ENCODE measurements at regions not wholly inside any gene's neighbourhood (a gene's known extent, or its start where the extent isn't known, plus 50 kb on each side); places are given as distances from the start of the nearest gene placed in this dataset.

DNA sequence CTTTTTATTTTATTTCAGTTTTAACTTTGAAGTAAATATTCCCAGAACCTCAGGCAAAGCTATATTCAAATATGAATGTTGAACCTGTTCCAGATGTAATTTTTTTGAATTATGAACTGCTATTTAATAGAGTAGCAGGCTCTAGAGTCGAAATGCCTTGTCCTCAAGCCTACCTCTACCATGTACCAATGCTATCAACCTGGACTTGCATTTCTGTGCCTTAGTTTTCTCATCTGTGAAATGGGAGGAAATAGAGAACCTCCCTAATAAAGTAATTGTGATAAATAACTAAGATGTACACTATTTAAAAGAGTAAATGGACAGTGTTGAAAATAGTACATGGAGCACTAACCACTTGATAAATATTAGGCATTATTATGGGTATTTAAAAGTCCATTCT is 551.6 kb upstream of the JARID2 start:
- Mint-ChIP-seq H3K27me3 (ENCODE audit: insufficient read depth, low read depth, poor library complexity) (peaks cover 5% of the 10 kb centered on the region), H3K9me3 (no peaks in the 10 kb centered on the region), H3K4me1 (peaks cover 8% of the 10 kb centered on the region), H3K27ac (no peak overlapping the region), H3K36me3 (ENCODE audit: low read depth) (no peaks in the 10 kb centered on the region), H3K4me3 (no peak overlapping the region)
- Histone ChIP-seq H3K9me2 (ENCODE audit: insufficient read depth) (no peaks in the 10 kb centered on the region), H3K4me2 (no peak overlapping the region), H3K4me3 (no peak overlapping the region), H3K27me3 (ENCODE audit: insufficient read depth) (no peaks in the 10 kb centered on the region), H3K4me1 (ENCODE audit: insufficient read depth) (no peaks in the 10 kb centered on the region), H3K36me3 (ENCODE audit: insufficient read depth) (no peaks in the 10 kb centered on the region), H3K27ac (ENCODE audit: low read depth) (no peak overlapping the region), H3K79me2 (replicated peaks; ENCODE audit: insufficient read depth) (no peaks in the 10 kb centered on the region), H3F3A (replicated peaks; ENCODE audit: low read depth) (no peaks in the 10 kb centered on the region), H2AFZ (no peak overlapping the region), H4K20me1 (replicated peaks; ENCODE audit: insufficient read depth) (no peaks in the 10 kb centered on the region)
- DNase-seq (ENCODE audit: low spot score): no peak
- TF ChIP-seq EZH2 (IDR thresholded peaks at IDR 0.05; ENCODE audit: low read depth, unreplicated experiment) (no peak), ZNF114 (CRISPR knock-in tag; IDR thresholded peaks at IDR 0.05) (no peak), ZNF331 (CRISPR knock-in tag; IDR thresholded peaks at IDR 0.05; ENCODE audit: low read depth) (no peak), STAT1 (IDR thresholded peaks at IDR 0.05; ENCODE audit: unreplicated experiment) (no peak), JUNB (IDR thresholded peaks at IDR 0.05; ENCODE audit: unreplicated experiment) (no peak), NANOG (IDR thresholded peaks at IDR 0.05; ENCODE audit: borderline replicate concordance) (no peak), POLR2AphosphoS5 (IDR thresholded peaks at IDR 0.05; ENCODE audit: low read depth) (no peak), EZH2phosphoT487 (IDR thresholded peaks at IDR 0.05; ENCODE audit: unreplicated experiment) (no peak), CREB1 (CRISPR knock-in tag; IDR thresholded peaks at IDR 0.05; ENCODE audit: low read depth) (no peak)
- TF ChIP-seq, protein P1, sequence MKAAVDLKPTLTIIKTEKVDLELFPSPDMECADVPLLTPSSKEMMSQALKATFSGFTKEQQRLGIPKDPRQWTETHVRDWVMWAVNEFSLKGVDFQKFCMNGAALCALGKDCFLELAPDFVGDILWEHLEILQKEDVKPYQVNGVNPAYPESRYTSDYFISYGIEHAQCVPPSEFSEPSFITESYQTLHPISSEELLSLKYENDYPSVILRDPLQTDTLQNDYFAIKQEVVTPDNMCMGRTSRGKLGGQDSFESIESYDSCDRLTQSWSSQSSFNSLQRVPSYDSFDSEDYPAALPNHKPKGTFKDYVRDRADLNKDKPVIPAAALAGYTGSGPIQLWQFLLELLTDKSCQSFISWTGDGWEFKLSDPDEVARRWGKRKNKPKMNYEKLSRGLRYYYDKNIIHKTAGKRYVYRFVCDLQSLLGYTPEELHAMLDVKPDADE (IDR thresholded peaks at IDR 0.05): no peak
- TF ChIP-seq, protein P2, sequence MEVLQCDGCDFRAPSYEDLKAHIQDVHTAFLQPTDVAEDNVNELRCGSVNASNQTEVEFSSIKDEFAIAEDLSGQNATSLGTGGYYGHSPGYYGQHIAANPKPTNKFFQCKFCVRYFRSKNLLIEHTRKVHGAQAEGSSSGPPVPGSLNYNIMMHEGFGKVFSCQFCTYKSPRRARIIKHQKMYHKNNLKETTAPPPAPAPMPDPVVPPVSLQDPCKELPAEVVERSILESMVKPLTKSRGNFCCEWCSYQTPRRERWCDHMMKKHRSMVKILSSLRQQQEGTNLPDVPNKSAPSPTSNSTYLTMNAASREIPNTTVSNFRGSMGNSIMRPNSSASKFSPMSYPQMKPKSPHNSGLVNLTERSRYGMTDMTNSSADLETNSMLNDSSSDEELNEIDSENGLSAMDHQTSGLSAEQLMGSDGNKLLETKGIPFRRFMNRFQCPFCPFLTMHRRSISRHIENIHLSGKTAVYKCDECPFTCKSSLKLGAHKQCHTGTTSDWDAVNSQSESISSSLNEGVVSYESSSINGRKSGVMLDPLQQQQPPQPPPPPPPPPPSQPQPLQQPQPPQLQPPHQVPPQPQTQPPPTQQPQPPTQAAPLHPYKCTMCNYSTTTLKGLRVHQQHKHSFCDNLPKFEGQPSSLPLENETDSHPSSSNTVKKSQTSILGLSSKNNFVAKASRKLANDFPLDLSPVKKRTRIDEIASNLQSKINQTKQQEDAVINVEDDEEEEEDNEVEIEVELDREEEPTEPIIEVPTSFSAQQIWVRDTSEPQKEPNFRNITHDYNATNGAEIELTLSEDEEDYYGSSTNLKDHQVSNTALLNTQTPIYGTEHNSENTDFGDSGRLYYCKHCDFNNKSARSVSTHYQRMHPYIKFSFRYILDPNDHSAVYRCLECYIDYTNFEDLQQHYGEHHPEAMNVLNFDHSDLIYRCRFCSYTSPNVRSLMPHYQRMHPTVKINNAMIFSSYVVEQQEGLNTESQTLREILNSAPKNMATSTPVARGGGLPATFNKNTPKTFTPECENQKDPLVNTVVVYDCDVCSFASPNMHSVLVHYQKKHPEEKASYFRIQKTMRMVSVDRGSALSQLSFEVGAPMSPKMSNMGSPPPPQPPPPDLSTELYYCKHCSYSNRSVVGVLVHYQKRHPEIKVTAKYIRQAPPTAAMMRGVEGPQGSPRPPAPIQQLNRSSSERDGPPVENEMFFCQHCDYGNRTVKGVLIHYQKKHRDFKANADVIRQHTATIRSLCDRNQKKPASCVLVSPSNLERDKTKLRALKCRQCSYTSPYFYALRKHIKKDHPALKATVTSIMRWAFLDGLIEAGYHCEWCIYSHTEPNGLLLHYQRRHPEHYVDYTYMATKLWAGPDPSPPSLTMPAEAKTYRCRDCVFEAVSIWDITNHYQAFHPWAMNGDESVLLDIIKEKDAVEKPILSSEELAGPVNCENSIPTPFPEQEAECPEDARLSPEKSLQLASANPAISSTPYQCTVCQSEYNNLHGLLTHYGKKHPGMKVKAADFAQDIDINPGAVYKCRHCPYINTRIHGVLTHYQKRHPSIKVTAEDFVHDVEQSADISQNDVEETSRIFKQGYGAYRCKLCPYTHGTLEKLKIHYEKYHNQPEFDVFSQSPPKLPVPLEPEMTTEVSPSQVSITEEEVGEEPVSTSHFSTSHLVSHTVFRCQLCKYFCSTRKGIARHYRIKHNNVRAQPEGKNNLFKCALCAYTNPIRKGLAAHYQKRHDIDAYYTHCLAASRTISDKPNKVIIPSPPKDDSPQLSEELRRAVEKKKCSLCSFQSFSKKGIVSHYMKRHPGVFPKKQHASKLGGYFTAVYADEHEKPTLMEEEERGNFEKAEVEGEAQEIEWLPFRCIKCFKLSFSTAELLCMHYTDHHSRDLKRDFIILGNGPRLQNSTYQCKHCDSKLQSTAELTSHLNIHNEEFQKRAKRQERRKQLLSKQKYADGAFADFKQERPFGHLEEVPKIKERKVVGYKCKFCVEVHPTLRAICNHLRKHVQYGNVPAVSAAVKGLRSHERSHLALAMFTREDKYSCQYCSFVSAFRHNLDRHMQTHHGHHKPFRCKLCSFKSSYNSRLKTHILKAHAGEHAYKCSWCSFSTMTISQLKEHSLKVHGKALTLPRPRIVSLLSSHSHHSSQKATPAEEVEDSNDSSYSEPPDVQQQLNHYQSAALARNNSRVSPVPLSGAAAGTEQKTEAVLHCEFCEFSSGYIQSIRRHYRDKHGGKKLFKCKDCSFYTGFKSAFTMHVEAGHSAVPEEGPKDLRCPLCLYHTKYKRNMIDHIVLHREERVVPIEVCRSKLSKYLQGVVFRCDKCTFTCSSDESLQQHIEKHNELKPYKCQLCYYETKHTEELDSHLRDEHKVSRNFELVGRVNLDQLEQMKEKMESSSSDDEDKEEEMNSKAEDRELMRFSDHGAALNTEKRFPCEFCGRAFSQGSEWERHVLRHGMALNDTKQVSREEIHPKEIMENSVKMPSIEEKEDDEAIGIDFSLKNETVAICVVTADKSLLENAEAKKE (CRISPR knock-in tag; IDR thresholded peaks at IDR 0.05): no peak
- TF ChIP-seq, protein P3, sequence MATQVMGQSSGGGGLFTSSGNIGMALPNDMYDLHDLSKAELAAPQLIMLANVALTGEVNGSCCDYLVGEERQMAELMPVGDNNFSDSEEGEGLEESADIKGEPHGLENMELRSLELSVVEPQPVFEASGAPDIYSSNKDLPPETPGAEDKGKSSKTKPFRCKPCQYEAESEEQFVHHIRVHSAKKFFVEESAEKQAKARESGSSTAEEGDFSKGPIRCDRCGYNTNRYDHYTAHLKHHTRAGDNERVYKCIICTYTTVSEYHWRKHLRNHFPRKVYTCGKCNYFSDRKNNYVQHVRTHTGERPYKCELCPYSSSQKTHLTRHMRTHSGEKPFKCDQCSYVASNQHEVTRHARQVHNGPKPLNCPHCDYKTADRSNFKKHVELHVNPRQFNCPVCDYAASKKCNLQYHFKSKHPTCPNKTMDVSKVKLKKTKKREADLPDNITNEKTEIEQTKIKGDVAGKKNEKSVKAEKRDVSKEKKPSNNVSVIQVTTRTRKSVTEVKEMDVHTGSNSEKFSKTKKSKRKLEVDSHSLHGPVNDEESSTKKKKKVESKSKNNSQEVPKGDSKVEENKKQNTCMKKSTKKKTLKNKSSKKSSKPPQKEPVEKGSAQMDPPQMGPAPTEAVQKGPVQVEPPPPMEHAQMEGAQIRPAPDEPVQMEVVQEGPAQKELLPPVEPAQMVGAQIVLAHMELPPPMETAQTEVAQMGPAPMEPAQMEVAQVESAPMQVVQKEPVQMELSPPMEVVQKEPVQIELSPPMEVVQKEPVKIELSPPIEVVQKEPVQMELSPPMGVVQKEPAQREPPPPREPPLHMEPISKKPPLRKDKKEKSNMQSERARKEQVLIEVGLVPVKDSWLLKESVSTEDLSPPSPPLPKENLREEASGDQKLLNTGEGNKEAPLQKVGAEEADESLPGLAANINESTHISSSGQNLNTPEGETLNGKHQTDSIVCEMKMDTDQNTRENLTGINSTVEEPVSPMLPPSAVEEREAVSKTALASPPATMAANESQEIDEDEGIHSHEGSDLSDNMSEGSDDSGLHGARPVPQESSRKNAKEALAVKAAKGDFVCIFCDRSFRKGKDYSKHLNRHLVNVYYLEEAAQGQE (IDR thresholded peaks at IDR 0.05; ENCODE audit: unreplicated experiment): no peak
- TF ChIP-seq, protein P4, sequence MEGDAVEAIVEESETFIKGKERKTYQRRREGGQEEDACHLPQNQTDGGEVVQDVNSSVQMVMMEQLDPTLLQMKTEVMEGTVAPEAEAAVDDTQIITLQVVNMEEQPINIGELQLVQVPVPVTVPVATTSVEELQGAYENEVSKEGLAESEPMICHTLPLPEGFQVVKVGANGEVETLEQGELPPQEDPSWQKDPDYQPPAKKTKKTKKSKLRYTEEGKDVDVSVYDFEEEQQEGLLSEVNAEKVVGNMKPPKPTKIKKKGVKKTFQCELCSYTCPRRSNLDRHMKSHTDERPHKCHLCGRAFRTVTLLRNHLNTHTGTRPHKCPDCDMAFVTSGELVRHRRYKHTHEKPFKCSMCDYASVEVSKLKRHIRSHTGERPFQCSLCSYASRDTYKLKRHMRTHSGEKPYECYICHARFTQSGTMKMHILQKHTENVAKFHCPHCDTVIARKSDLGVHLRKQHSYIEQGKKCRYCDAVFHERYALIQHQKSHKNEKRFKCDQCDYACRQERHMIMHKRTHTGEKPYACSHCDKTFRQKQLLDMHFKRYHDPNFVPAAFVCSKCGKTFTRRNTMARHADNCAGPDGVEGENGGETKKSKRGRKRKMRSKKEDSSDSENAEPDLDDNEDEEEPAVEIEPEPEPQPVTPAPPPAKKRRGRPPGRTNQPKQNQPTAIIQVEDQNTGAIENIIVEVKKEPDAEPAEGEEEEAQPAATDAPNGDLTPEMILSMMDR (conservative IDR thresholded peaks at IDR 0.05; ENCODE audit: low read depth in 2 of 2): no peak
- no peak for ATAC-seq
